ENCODE measurements at regions not wholly inside any gene's neighbourhood (a gene's known extent, or its start where the extent isn't known, plus 50 kb on each side); places are given as distances from the start of the nearest gene placed in this dataset.

DNA sequence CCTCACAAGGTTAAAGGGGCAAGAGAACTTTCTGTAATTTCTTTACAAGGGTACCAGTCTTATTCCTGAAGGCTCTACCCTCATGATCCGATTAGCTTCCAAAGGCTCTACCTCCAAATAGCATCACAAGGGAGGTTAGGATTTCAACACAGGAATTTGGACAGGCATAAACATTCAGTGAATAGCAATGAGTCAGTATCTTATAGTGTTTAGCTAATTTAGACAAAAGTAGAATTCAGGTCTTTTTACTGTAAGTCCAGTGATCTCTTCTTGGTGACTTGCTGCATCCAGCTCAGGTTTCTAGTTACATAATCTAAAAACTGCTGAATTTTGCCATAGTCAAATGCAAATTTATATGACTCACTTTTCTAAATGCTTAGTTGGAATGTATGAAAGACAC lies 1995.6 kb upstream of the RAG2 start:
- DNase-seq (ENCODE audit: insufficient read length, low spot score) (no peak), FAIRE-seq (no peak)
- TF ChIP-seq, protein P1, sequence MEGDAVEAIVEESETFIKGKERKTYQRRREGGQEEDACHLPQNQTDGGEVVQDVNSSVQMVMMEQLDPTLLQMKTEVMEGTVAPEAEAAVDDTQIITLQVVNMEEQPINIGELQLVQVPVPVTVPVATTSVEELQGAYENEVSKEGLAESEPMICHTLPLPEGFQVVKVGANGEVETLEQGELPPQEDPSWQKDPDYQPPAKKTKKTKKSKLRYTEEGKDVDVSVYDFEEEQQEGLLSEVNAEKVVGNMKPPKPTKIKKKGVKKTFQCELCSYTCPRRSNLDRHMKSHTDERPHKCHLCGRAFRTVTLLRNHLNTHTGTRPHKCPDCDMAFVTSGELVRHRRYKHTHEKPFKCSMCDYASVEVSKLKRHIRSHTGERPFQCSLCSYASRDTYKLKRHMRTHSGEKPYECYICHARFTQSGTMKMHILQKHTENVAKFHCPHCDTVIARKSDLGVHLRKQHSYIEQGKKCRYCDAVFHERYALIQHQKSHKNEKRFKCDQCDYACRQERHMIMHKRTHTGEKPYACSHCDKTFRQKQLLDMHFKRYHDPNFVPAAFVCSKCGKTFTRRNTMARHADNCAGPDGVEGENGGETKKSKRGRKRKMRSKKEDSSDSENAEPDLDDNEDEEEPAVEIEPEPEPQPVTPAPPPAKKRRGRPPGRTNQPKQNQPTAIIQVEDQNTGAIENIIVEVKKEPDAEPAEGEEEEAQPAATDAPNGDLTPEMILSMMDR (IDR thresholded peaks at IDR 0.05; ENCODE audit: insufficient read depth, missing control alignments): no peak

DNA sequence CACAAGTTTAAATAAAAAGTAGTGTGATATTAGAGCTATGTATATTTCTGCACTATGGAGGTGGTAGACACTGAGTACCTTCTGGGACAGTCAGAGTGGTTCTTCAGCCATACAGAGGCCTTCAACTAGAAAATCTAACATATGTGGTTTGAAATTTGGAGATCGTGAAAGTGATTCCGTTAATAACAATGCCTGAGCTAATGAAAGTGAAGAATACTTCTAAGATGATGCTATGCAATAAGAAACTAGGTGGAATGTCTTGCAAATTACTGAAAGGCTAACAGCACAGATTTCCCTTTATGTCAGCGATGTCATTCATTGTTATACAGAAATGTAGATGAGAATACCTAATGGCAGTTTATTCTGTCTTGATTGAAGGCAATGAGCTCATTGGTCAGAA lies 1984.7 kb upstream of the RAG2 start:
- TF ChIP-seq, protein P1 (IDR thresholded peaks at IDR 0.05; ENCODE audit: insufficient read depth, missing control alignments): no peak
- DNase-seq (ENCODE audit: insufficient read length, low spot score) (no peak), FAIRE-seq (no peak)

DNA sequence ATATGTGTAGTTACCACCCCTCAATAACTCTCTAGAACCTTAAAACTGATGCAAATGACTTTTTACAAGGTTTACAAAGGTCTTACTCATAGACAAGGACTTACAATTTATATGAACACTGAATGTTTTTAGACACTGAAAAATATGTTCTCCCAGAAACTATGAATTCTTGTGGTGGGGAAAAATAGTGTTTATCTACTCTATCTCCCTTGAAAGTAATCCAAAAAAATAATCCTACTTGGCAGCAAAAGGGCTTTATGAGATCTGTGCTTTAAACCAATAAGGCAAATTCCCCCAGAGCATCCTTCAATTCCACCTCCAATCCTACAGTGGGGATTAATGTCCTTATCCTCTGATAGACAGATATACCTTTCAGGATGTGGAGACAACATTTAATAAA lies 1984.1 kb upstream of the RAG2 start:
- DNase-seq (ENCODE audit: insufficient read length, low spot score) (no peak), FAIRE-seq (peak; percentile 6)

DNA sequence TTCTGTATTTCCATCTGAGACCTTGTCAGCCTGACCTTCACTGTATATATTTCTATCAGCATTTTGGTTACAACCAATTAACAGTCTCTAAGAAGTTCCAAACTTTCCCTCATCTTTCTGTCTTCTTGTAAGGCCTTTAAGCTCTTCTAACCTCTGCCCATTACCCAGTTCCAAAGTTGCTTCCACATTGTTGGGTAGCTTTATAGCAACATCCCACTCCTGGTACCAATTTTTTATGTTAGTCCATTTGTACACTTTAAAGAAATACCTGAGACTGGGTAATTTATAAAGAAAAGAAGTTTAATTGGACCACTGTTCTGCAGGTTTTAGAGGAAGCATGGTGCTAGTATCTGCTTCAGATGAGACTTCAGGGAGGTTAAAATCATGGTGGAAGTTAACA lies 1979.7 kb upstream of the RAG2 start:
- TF ChIP-seq, protein P1 (IDR thresholded peaks at IDR 0.05; ENCODE audit: insufficient read depth, missing control alignments): no peak
- FAIRE-seq (no peak), DNase-seq (ENCODE audit: insufficient read length, low spot score) (no peak)

More for the DNA sequence above, 1984.1 kb upstream of the RAG2 start:
- TF ChIP-seq, protein P1 (IDR thresholded peaks at IDR 0.05; ENCODE audit: insufficient read depth, missing control alignments): no peak

DNA sequence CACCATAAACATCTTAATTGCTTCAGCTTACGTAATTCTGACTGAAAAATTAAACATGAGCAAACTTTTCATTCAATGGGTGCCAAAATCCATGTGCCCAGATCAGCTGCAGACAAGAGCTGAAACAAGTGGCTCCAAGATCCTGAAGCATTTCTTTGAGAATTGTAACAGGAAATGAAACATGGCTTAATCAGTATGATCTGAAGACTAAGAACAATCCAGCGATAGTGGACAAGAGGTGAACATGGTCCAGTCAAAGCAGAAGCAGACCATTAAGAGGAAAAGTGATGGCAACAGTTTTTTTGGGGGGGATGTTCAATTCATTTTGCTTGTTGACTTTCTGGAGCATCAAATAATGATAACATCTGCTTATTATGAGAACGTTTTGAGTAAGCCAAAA lies 1964.5 kb upstream of the RAG2 start:
- DNase-seq (ENCODE audit: insufficient read length, low spot score) (no peak), FAIRE-seq (no peak)
- TF ChIP-seq, protein P1 (IDR thresholded peaks at IDR 0.05; ENCODE audit: insufficient read depth, missing control alignments): no peak

DNA sequence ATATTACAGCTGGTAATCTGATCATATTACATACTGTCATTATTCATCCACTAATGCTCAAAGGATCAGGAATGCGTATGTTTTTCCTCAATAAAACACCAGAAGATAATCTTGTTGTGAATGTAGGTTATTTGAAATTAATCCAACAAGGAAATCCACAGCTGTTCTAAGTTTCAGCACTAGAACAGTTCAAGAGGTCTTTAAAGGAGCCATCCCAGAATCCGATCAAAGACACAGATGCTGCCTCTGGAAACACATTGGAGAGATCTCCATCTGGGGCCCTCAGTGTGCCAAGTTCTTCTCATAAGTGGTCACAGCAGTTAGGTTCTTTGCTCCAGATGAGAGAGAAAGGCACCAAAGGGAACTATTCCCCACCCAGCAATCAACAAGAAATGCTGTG lies 1955.1 kb upstream of the RAG2 start:
- peak; percentile 97 for FAIRE-seq
- DNase-seq (ENCODE audit: insufficient read length, low spot score): peak; percentile 11
- TF ChIP-seq, protein P1 (IDR thresholded peaks at IDR 0.05; ENCODE audit: insufficient read depth, missing control alignments): peak; percentile 7

DNA sequence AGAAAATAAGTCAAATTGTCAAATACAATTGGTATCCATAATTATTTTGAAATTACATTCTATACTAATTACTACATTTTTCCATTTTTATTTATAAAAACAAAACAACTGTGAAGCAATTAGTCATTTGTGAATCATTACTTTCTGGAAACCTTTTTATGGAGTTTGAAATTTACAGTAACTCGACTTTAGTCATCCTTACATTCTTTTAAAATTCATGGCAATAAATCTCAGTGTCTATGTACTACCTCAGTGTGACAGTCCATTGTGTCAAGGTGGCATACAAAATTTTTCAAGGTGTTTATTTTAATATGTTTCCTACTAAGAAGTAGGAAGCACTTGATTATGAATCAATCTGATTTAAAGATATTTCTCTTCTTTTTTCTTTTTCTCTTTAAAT lies 1949.4 kb upstream of the RAG2 start:
- DNase-seq (ENCODE audit: insufficient read length, low spot score) (no peak), FAIRE-seq (no peak)
- TF ChIP-seq, protein P1 (IDR thresholded peaks at IDR 0.05; ENCODE audit: insufficient read depth, missing control alignments): no peak
